HCT116 (cell line): ENCODE measurements at regions not wholly inside any gene's neighbourhood (a gene's known extent, or its start where the extent isn't known, plus 50 kb on each side); places are given as distances from the start of the nearest gene placed in this dataset.

ENCODE experiments used
- ATAC-seq: fragments of 200-7000 bp; cut with Tn5 transposase; 2 replicates; pipeline ENCODE4 v1.9.1; 2020; ENCODE audit warnings: mild to moderate bottlenecking, moderate library complexity
- BruUV-seq: library from RNA; stranded (reverse); fragments of 400-500 nt; replicated peaks from 2 replicates; lab custom pipeline; 2021; lab: Mats Ljungman, UMichigan
- CTCF ChIA-PET: fragments of 300-600 bp; sonication (Branson Sonifier 250); formaldehyde crosslinking; loops from one replicate; lab custom pipeline; 2021; ENCODE audit warnings: antibody characterized with exemption; lab: Charles Lee
- POLR2A ChIA-PET: fragments of 300-600, 350-600 bp; sonication (Branson Sonifier 250); formaldehyde crosslinking; loops from one replicate; lab custom pipeline; 2021; ENCODE audit warnings: antibody characterized with exemption; lab: Charles Lee
- RAD21 ChIA-PET, 2 experiments: fragments of 300-600 bp; sonication (Branson Sonifier 250); formaldehyde crosslinking; loops; one replicate each; lab custom pipeline; 2023; ENCODE audit warnings: low total read pairs in 2 of 2; ENCODE audit not compliant: uncharacterized antibody in 2 of 2, unreplicated experiment in 2 of 2, low non-redundant PET in 1 of 2; lab: Charles Lee
- DNase-seq: peaks from one replicate; pipeline ENCODE4 v3.0.0-alpha.2; 2010; ENCODE audit warnings: low read depth, low spot score
- H2AFZ ChIP-seq: fragments of 200-600 bp; shearing (Covaris generic), sonication (generic); 2 replicates; pipeline ENCODE4 v1.6.1; 2017; ENCODE audit warnings: low read depth, mixed run types, mixed read lengths, antibody characterized with exemption, low read length; ENCODE audit not compliant: poor library complexity, severe bottlenecking
- H3K27ac ChIP-seq: 2 replicates; pipeline ENCODE4 v1.5.1; 2012; ENCODE audit warnings: low read depth, low read length
- H3K27me3 ChIP-seq: fragments of 200-600 bp; sonication (generic); 2 replicates; pipeline ENCODE4 v1.6.1; 2016; ENCODE audit warnings: mixed run types, low read length, mixed read lengths; ENCODE audit not compliant: insufficient read depth
- H3K36me3 ChIP-seq, 2 experiments: fragments of 200-500 bp in 1 of 2; fragments of 200-600 bp in 1 of 2; sonication (Bioruptor generic) in 1 of 2; sonication (generic) in 1 of 2; 2 replicates each; pipeline versions ENCODE4 v1.5.1 to v1.6.1; 2014 to 2016; ENCODE audit warnings: low read length in 2 of 2, inconsistent platforms in 1 of 2, mixed read lengths in 1 of 2, mixed run types in 1 of 2; ENCODE audit not compliant: insufficient read depth in 2 of 2, control insufficient read depth in 1 of 2
- H3K4me1 ChIP-seq, 2 experiments: fragments of 200-600 bp in 1 of 2; sonication (generic) in 1 of 2; 2 replicates each; pipeline versions ENCODE4 v1.5.1 to v1.6.1; 2012 to 2017; ENCODE audit warnings: low read length in 2 of 2, inconsistent platforms in 1 of 2, mild to moderate bottlenecking in 1 of 2, mixed read lengths in 1 of 2, mixed run types in 1 of 2, moderate library complexity in 1 of 2; ENCODE audit not compliant: insufficient read depth in 2 of 2, control insufficient read depth in 1 of 2
- H3K4me2 ChIP-seq: fragments of 200-600 bp; sonication (generic); 2 replicates; pipeline ENCODE4 v1.6.1; 2017; ENCODE audit warnings: mixed run types, low read length, mixed read lengths
- H3K4me3 ChIP-seq, 2 experiments: fragments of 200-600 bp in 1 of 2; sonication (generic) in 1 of 2; replicated peaks in 1 of 2; 2 replicates each; pipeline ENCODE4 v1.5.1; 2011 to 2016; ENCODE audit warnings: low read length in 2 of 2, control low read depth in 1 of 2, low read depth in 1 of 2, mild to moderate bottlenecking in 1 of 2, mixed read lengths in 1 of 2, mixed run types in 1 of 2
- H3K79me2 ChIP-seq: fragments of 200-600 bp; sonication (generic); 2 replicates; pipeline ENCODE4 v1.6.1; 2017; ENCODE audit warnings: mild to moderate bottlenecking, mixed run types, low read length, moderate library complexity, mixed read lengths; ENCODE audit not compliant: insufficient read depth
- H3K9ac ChIP-seq: fragments of 200-600 bp; sonication (generic); 2 replicates; pipeline ENCODE4 v1.6.1; 2016; ENCODE audit warnings: low read length, mixed read lengths
- H3K9me2 ChIP-seq: fragments of 200-600 bp; sonication (generic), shearing (Covaris generic); 2 replicates; pipeline ENCODE4 v1.6.1; 2017; ENCODE audit warnings: mixed run types, mild to moderate bottlenecking, moderate library complexity; ENCODE audit not compliant: insufficient read depth
- H3K9me3 ChIP-seq, 2 experiments: fragments of 200-500 bp in 1 of 2; fragments of 200-600 bp in 1 of 2; sonication (Bioruptor generic) in 1 of 2; sonication (generic) in 1 of 2; 2 replicates each; pipeline ENCODE4 v1.6.1; 2014 to 2017; ENCODE audit warnings: low read length in 2 of 2, mixed read lengths in 2 of 2, inconsistent platforms in 1 of 2, low read depth in 1 of 2, mild to moderate bottlenecking in 1 of 2, mixed run types in 1 of 2, moderate library complexity in 1 of 2; ENCODE audit not compliant: control insufficient read depth in 1 of 2, insufficient read depth in 1 of 2
- H4K20me1 ChIP-seq: fragments of 200-600 bp; sonication (generic), shearing (Covaris generic); 2 replicates; pipeline ENCODE4 v1.6.1; 2017; ENCODE audit warnings: mixed run types, mild to moderate bottlenecking, moderate library complexity; ENCODE audit not compliant: insufficient read depth
- CBX3 ChIP-seq: IDR thresholded peaks from 2 replicates; pipeline ENCODE4 v1.6.1; 2012; ENCODE audit warnings: low read depth
- CEBPB ChIP-seq: IDR thresholded peaks from 2 replicates; pipeline ENCODE4 v1.6.1; 2012; ENCODE audit warnings: low read depth
- EGR1 ChIP-seq: IDR thresholded peaks from 2 replicates; pipeline ENCODE4 v1.6.1; 2012; ENCODE audit warnings: low read depth
- ELF1 ChIP-seq: IDR thresholded peaks from 2 replicates; pipeline ENCODE4 v1.6.1; 2012; ENCODE audit warnings: low read depth, borderline replicate concordance
- JUND ChIP-seq: IDR thresholded peaks from 2 replicates; pipeline ENCODE4 v1.6.1; 2012
- MAX ChIP-seq: IDR thresholded peaks from 2 replicates; pipeline ENCODE4 v1.6.1; 2012
- POLR2AphosphoS5 ChIP-seq: IDR thresholded peaks from 2 replicates; pipeline ENCODE4 v1.6.1; 2011; ENCODE audit warnings: mild to moderate bottlenecking, low read depth, low read length, moderate library complexity
- RAD21 ChIP-seq: IDR thresholded peaks from 2 replicates; pipeline ENCODE4 v1.6.1; 2012; ENCODE audit warnings: low read depth, mild to moderate bottlenecking
- REST ChIP-seq: IDR thresholded peaks from 2 replicates; pipeline ENCODE4 v1.6.1; 2012; ENCODE audit warnings: low read depth
- SP1 ChIP-seq: IDR thresholded peaks from 2 replicates; pipeline ENCODE4 v1.6.1; 2012; ENCODE audit warnings: low read depth
- SRF ChIP-seq: IDR thresholded peaks from 2 replicates; pipeline ENCODE4 v1.6.1; 2012; ENCODE audit warnings: low read depth
- TCF7L2 ChIP-seq: IDR thresholded peaks from 2 replicates; pipeline ENCODE4 v1.7.0; 2011; ENCODE audit warnings: borderline replicate concordance, inconsistent platforms; ENCODE audit not compliant: insufficient read depth, insufficient read length; ENCODE audit errors: extremely low read depth
- YY1 ChIP-seq: IDR thresholded peaks from 2 replicates; pipeline ENCODE4 v1.6.1; 2011; ENCODE audit warnings: low read length, low read depth, moderate library complexity, mild to moderate bottlenecking; ENCODE audit not compliant: insufficient replicate concordance; ENCODE audit errors: extremely low read depth
- ZFX ChIP-seq: fragments of 450-650 bp; IDR thresholded peaks from 2 replicates; pipeline ENCODE4 v1.6.1; 2017
- ZNF274 ChIP-seq: fragments of 200-500 bp; sonication (Bioruptor generic); IDR thresholded peaks from 2 replicates; pipeline ENCODE4 v1.6.1; 2014; ENCODE audit warnings: mild to moderate bottlenecking, low read depth, low read length, inconsistent platforms
- intact Hi-C: fragments of 100-400 bp; cut with micrococcal nuclease; formaldehyde crosslinking; loops from 2 replicates; pipeline ENCODE4 v1.10.0; 2022
- TF ChIP-seq, protein P1 (sequence below), 3 experiments: fragments of 200-600 bp in 1 of 3; sonication (generic) in 1 of 3; IDR thresholded peaks in 2 of 3; conservative IDR thresholded peaks in 1 of 3; 2 replicates each; pipeline ENCODE4 v1.5.1; 2012 to 2017; ENCODE audit warnings: low read depth in 2 of 3, low read length in 2 of 3, antibody characterized with exemption in 1 of 3, borderline replicate concordance in 1 of 3, control low read depth in 1 of 3, mild to moderate bottlenecking in 1 of 3, mixed read lengths in 1 of 3, mixed run types in 1 of 3, moderate library complexity in 1 of 3; ENCODE audit not compliant: insufficient read depth in 1 of 3
- TF ChIP-seq, protein P2 (sequence below): IDR thresholded peaks from 2 replicates; pipeline ENCODE4 v1.6.1; 2011; ENCODE audit warnings: mild to moderate bottlenecking, low read length, moderate library complexity; ENCODE audit not compliant: insufficient replicate concordance; ENCODE audit errors: extremely low read depth

- no TSS peak for BruUV-seq
- Histone ChIP-seq H3K9ac (no peak overlapping the region), H3K4me3 (no peak overlapping the region), H3K79me2 (no peaks in the 10 kb centered on the region), H3K36me3 (no peaks in the 10 kb centered on the region), H2AFZ (no peak overlapping the region), H3K27me3 (no peaks in the 10 kb centered on the region), H3K4me1 (no peaks in the 10 kb centered on the region), H3K4me2 (no peak overlapping the region), H4K20me1 (no peaks in the 10 kb centered on the region), H3K27ac (no peak overlapping the region), H3K9me3 (no peaks in the 10 kb centered on the region), H3K9me2 (no peaks in the 10 kb centered on the region)
- intact Hi-C loops = no loop called here
- ATAC-seq (no peak), DNase-seq (no peak)
- ChIA-PET CTCF (interaction anchor here (1.6 kb wide), 1 partner anchor 109 kb away, joined by 4 read pairs; no protein-coding TSS in a partner anchor), POLR2A (no interaction called here), RAD21 (no interaction called here)
- TF ChIP-seq TCF7L2 = no peak
- TF ChIP-seq ZFX = no peak
- TF ChIP-seq, protein P1, sequence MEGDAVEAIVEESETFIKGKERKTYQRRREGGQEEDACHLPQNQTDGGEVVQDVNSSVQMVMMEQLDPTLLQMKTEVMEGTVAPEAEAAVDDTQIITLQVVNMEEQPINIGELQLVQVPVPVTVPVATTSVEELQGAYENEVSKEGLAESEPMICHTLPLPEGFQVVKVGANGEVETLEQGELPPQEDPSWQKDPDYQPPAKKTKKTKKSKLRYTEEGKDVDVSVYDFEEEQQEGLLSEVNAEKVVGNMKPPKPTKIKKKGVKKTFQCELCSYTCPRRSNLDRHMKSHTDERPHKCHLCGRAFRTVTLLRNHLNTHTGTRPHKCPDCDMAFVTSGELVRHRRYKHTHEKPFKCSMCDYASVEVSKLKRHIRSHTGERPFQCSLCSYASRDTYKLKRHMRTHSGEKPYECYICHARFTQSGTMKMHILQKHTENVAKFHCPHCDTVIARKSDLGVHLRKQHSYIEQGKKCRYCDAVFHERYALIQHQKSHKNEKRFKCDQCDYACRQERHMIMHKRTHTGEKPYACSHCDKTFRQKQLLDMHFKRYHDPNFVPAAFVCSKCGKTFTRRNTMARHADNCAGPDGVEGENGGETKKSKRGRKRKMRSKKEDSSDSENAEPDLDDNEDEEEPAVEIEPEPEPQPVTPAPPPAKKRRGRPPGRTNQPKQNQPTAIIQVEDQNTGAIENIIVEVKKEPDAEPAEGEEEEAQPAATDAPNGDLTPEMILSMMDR (IDR thresholded peaks at IDR 0.05 in 2 of 3, conservative IDR thresholded peaks at IDR 0.05 in 1 of 3; ENCODE audit: borderline replicate concordance in 1 of 3, insufficient read depth in 1 of 3, low read depth in 2 of 3, low read length in 2 of 3) = 0 out of 6 replicates have a peak, but pooled peaks of 1 of the 3 experiments have one; percentile 4
- TF ChIP-seq, protein P2, sequence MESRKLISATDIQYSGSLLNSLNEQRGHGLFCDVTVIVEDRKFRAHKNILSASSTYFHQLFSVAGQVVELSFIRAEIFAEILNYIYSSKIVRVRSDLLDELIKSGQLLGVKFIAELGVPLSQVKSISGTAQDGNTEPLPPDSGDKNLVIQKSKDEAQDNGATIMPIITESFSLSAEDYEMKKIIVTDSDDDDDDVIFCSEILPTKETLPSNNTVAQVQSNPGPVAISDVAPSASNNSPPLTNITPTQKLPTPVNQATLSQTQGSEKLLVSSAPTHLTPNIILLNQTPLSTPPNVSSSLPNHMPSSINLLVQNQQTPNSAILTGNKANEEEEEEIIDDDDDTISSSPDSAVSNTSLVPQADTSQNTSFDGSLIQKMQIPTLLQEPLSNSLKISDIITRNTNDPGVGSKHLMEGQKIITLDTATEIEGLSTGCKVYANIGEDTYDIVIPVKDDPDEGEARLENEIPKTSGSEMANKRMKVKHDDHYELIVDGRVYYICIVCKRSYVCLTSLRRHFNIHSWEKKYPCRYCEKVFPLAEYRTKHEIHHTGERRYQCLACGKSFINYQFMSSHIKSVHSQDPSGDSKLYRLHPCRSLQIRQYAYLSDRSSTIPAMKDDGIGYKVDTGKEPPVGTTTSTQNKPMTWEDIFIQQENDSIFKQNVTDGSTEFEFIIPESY = no peak
- TF ChIP-seq SRF = no peak
- no peak for TF ChIP-seq MAX
- no peak for TF ChIP-seq JUND
- no peak for TF ChIP-seq REST
- no peak for TF ChIP-seq CEBPB
- no peak for TF ChIP-seq CBX3
- TF ChIP-seq ELF1 = no peak
- TF ChIP-seq RAD21 = peak; percentile 28; the same call in 1 of the 2 replicates
- no peak for TF ChIP-seq YY1
- TF ChIP-seq POLR2AphosphoS5 = no peak
- no peak for TF ChIP-seq SP1
- TF ChIP-seq EGR1 = no peak
- no peak for TF ChIP-seq ZNF274
Measured at GRCh38 chr12:14057895-14058294, 76.5 kb upstream of the GRIN2B start.
